ENCODE measurements at regions not wholly inside any gene's neighbourhood (a gene's known extent, or its start where the extent isn't known, plus 50 kb on each side); places are given as distances from the start of the nearest gene placed in this dataset.

- no peak for DNase-seq
Observed at GRCh38 chr16:35651841-35652240, 2192.4 kb downstream of the TP53TG3F start.

GRCh38 chr16:35664091-35664693 is 2204.8 kb downstream of the TP53TG3F start:
- intact Hi-C loops (cut with DNase I) = no loop called here
- DNase-seq = no peak
- Histone ChIP-seq H3K4me1 (no peaks in the 10 kb centered on the region), H3K4me3 (no peak overlapping the region), H3K36me3 (no peaks in the 10 kb centered on the region), H3K9me3 (peaks cover 0 to 5% (median under 1%) of the 10 kb centered on the region in 4 donors), H3K27ac (no peak overlapping the region), H3K27me3 (no peaks in the 10 kb centered on the region)
- WGBS, 2 donors = 76 to 80% methylated on average over 3 of the region's 3 CpGs
- TF ChIP-seq CTCF (IDR thresholded peaks at IDR 0.05) = no peak
- TF ChIP-seq POLR2AphosphoS5 (IDR thresholded peaks at IDR 0.05) = no peak
- TF ChIP-seq EP300 (IDR thresholded peaks at IDR 0.05) = no peak
- no peak for TF ChIP-seq POLR2A (IDR thresholded peaks at IDR 0.05)

More at GRCh38 chr16:35651841-35652240, 2192.4 kb downstream of the TP53TG3F start:
- Histone ChIP-seq H3K36me3 (no peaks in the 10 kb centered on the region), H3K9me3 (no peaks in the 10 kb centered on the region), H3K27me3 (no peaks in the 10 kb centered on the region), H3K4me3 (no peak overlapping the region), H3K27ac (no peak overlapping the region), H3K4me1 (no peaks in the 10 kb centered on the region)
- TF ChIP-seq POLR2AphosphoS5 (IDR thresholded peaks at IDR 0.05) = no peak
- no peak for TF ChIP-seq POLR2A (IDR thresholded peaks at IDR 0.05)
- TF ChIP-seq EP300 (IDR thresholded peaks at IDR 0.05) = no peak
- TF ChIP-seq CTCF (IDR thresholded peaks at IDR 0.05) = no peak
- intact Hi-C loops (cut with DNase I) = no loop called here
- 78 to 79% methylated on average over 1 of the region's 1 CpG for WGBS, 2 donors

DNA sequence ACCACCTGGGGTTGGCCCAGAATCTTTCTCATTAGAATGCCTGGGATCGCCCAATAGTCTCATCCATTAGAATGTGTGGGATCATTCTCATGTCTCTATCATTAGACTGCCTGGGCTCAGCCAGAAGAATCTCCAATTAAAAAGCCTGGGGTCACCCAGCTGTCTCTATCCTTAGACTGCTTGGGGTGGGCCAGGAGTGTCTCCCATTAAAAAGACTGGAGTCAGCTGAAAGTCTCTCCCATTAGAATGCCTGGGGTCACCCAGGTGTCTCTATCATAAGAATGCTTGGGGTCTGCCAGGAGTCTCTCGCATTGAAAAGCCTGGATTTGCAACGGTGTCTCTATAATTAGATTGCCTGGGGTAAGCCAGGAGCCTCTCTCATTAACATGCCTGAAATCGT is 2225.7 kb downstream of the TP53TG3F start:
- TF ChIP-seq CTCF (IDR thresholded peaks at IDR 0.05) (no peak), POLR2A (IDR thresholded peaks at IDR 0.05) (no peak), EP300 (IDR thresholded peaks at IDR 0.05) (no peak), POLR2AphosphoS5 (IDR thresholded peaks at IDR 0.05) (no peak)
- WGBS, 2 donors = 67 to 71% methylated on average over 4 of the region's 4 CpGs
- no peak overlapping the region for H3K4me3 ChIP-seq
- H3K27ac ChIP-seq = no peak overlapping the region
- H3K4me1 ChIP-seq = no peaks in the 10 kb centered on the region
- intact Hi-C loops (cut with DNase I) = no loop called here
- peaks cover 0 to 20% (median 0%) of the 10 kb centered on the region in 4 donors for H3K9me3 ChIP-seq
- no peaks in the 10 kb centered on the region for H3K36me3 ChIP-seq
- no peaks in the 10 kb centered on the region for H3K27me3 ChIP-seq
- no peak for DNase-seq

GRCh38 chr16:35686595-35686994 is 2227.2 kb downstream of the TP53TG3F start:
- H3K27ac ChIP-seq = no peak overlapping the region
- no peak for DNase-seq
- no peaks in the 10 kb centered on the region for H3K27me3 ChIP-seq
- WGBS, 2 donors = 93 to 95% methylated on average over 3 of the region's 3 CpGs
- no peaks in the 10 kb centered on the region for H3K4me1 ChIP-seq
- no peak overlapping the region for H3K4me3 ChIP-seq
- intact Hi-C loops (cut with DNase I) = no loop called here
- H3K36me3 ChIP-seq = no peaks in the 10 kb centered on the region
- TF ChIP-seq POLR2AphosphoS5 (IDR thresholded peaks at IDR 0.05) = no peak
- TF ChIP-seq EP300 (IDR thresholded peaks at IDR 0.05) = no peak
- no peak for TF ChIP-seq CTCF (IDR thresholded peaks at IDR 0.05)
- no peak for TF ChIP-seq POLR2A (IDR thresholded peaks at IDR 0.05)
- H3K9me3 ChIP-seq = peaks cover 0 to 22% (median 0%) of the 10 kb centered on the region in 4 donors

GRCh38 chr16:35687071-35687470 is 2227.7 kb downstream of the TP53TG3F start:
- DNase-seq = no peak
- Histone ChIP-seq H3K27ac (no peak overlapping the region), H3K4me3 (no peak overlapping the region), H3K27me3 (no peaks in the 10 kb centered on the region), H3K9me3 (peaks cover 0 to 22% (median 0%) of the 10 kb centered on the region in 4 donors), H3K4me1 (no peaks in the 10 kb centered on the region), H3K36me3 (no peaks in the 10 kb centered on the region)
- TF ChIP-seq CTCF (IDR thresholded peaks at IDR 0.05) (no peak), POLR2A (IDR thresholded peaks at IDR 0.05) (no peak)
- intact Hi-C loops (cut with DNase I) = no loop called here
- 70 to 71% methylated on average over 7 of the region's 7 CpGs for WGBS, 2 donors

All from sigmoid colon (tissue), 6 donors.